Gastrocnemius medialis (tissue), 4 donors: ENCODE measurements at regions not wholly inside any gene's neighbourhood (a gene's known extent, or its start where the extent isn't known, plus 50 kb on each side); places are given as distances from the start of the nearest gene placed in this dataset.

Experiments
- ATAC-seq, 2 donors: fragments of 150-250 bp; one replicate each; pipeline ENCODE4 v1.9.1; 2016
- DNase-seq, 2 donors: peaks; one replicate each; pipeline ENCODE4 v3.0.0-alpha.2; 2019
- H3K27ac ChIP-seq, 4 donors: fragments of 200-600 bp; sonication (generic); 1 replicate in 1 of 4; 2 replicates in 3 of 4; pipeline ENCODE4 v1.5.1; 2016 to 2018; ENCODE audit warnings: mild to moderate bottlenecking in 2 of 4, moderate library complexity in 1 of 4
- H3K27me3 ChIP-seq, 3 donors: fragments of 200-600 bp; sonication (generic) in 2 of 3; 1 replicate in 1 of 3; 2 replicates in 2 of 3; pipeline versions ENCODE4 v1.5.1 to v1.6.0; 2016 to 2019; ENCODE audit warnings: mild to moderate bottlenecking in 1 of 3, moderate library complexity in 1 of 3
- H3K36me3 ChIP-seq, 2 donors: fragments of 200-600 bp; sonication (generic) in 1 of 2; one replicate each; pipeline ENCODE4 v1.5.1; 2017 to 2018
- H3K4me1 ChIP-seq, 2 donors: fragments of 200-600 bp; sonication (generic) in 1 of 2; one replicate each; pipeline ENCODE4 v1.5.1; 2016 to 2017; ENCODE audit warnings: mild to moderate bottlenecking in 2 of 2
- H3K4me3 ChIP-seq, 4 donors: fragments of 200-600 bp; sonication (generic) in 3 of 4; 1 replicate in 1 of 4; 2 replicates in 3 of 4; pipeline ENCODE4 v1.5.1; 2016 to 2019; ENCODE audit warnings: mild to moderate bottlenecking in 2 of 4
- H3K9me3 ChIP-seq, 3 donors: fragments of 200-600 bp; sonication (generic) in 2 of 3; 1 replicate in 1 of 3; 2 replicates in 2 of 3; pipeline ENCODE4 v1.5.1; 2016 to 2019
- CTCF ChIP-seq, 5 experiments: fragments of 450-650 bp in 3 of 5; fragments of 200-600 bp in 2 of 5; sonication (generic) in 2 of 5; IDR thresholded peaks in 4 of 5; conservative IDR thresholded peaks in 1 of 5; 1 replicate in 4 of 5; 2 replicates in 1 of 5; pipeline ENCODE4 v1.5.1; 2016 to 2019; ENCODE audit warnings: antibody characterized with exemption in 5 of 5, mild to moderate bottlenecking in 3 of 5, moderate library complexity in 3 of 5
- POLR2A ChIP-seq, 2 donors: fragments of 450-650 bp; IDR thresholded peaks; one replicate each; pipeline ENCODE4 v1.6.1; 2017; ENCODE audit warnings: antibody characterized with exemption in 2 of 2, mild to moderate bottlenecking in 2 of 2, moderate library complexity in 2 of 2
- in situ Hi-C, 4 donors: fragments of 200-750 bp; cut with MboI; loops; one replicate each; pipeline versions ENCODE4 v1.15.0 to v1.8.0; 2017; ENCODE audit warnings: low sequenced_read_pairs in 4 of 4
- intact Hi-C: fragments of 100-400 bp; cut with DNase I; formaldehyde crosslinking; loops from one replicate; pipeline ENCODE4 v1.15.1; 2023; ENCODE audit warnings: low total_unique reads

- peak; percentile 7 to 37 for DNase-seq
- peak; percentile 23 to 62 for ATAC-seq
- no peaks in the 10 kb centered on the region for H3K27me3 ChIP-seq
- in situ Hi-C loops (no loop called here), intact Hi-C loops (no loop called here)
- TF ChIP-seq CTCF (IDR thresholded peaks at IDR 0.05 in 4 of 5, conservative IDR thresholded peaks at IDR 0.05 in 1 of 5) (no peak), POLR2A (IDR thresholded peaks at IDR 0.05) (no peak)
- H3K4me1 ChIP-seq = peaks cover 0 to 3% of the 10 kb centered on the region in 2 donors
- H3K36me3 ChIP-seq = no peaks in the 10 kb centered on the region
- H3K9me3 ChIP-seq = no peaks in the 10 kb centered on the region
- H3K4me3 ChIP-seq = no peak overlapping the region
- H3K27ac ChIP-seq = no peak overlapping the region
Observed at GRCh38 chr2:150376553-150377335, 110.7 kb downstream of the RND3 start.

- peaks cover 0 to 3% of the 10 kb centered on the region in 2 donors for H3K4me1 ChIP-seq
- no peak for ATAC-seq
- H3K9me3 ChIP-seq = no peaks in the 10 kb centered on the region
- intact Hi-C loops = no loop called here
- no peaks in the 10 kb centered on the region for H3K27me3 ChIP-seq
- DNase-seq = no peak
- H3K36me3 ChIP-seq = no peaks in the 10 kb centered on the region
- in situ Hi-C loops = no loop called here
- no peak overlapping the region for H3K27ac ChIP-seq
- H3K4me3 ChIP-seq = no peak overlapping the region
- TF ChIP-seq CTCF (IDR thresholded peaks at IDR 0.05 in 4 of 5, conservative IDR thresholded peaks at IDR 0.05 in 1 of 5) = no peak
- TF ChIP-seq POLR2A (IDR thresholded peaks at IDR 0.05) = no peak
Observed at GRCh38 chr2:150375333-150375732, 112.1 kb downstream of the RND3 start.

- H3K9me3 ChIP-seq = no peaks in the 10 kb centered on the region
- TF ChIP-seq POLR2A (IDR thresholded peaks at IDR 0.05) (no peak), CTCF (IDR thresholded peaks at IDR 0.05 in 4 of 5, conservative IDR thresholded peaks at IDR 0.05 in 1 of 5) (no peak)
- no peak for ATAC-seq
- H3K36me3 ChIP-seq = no peaks in the 10 kb centered on the region
- H3K4me3 ChIP-seq = no peak overlapping the region
- H3K27me3 ChIP-seq = no peaks in the 10 kb centered on the region
- H3K27ac ChIP-seq = no peak overlapping the region
- in situ Hi-C loops (no loop called here), intact Hi-C loops (no loop called here)
- H3K4me1 ChIP-seq = peaks cover 0 to 3% of the 10 kb centered on the region in 2 donors
- DNase-seq = no peak
Observed at GRCh38 chr2:150374492-150374891, 113.0 kb downstream of the RND3 start.

GRCh38 chr2:150373374-150373773 is 114.1 kb downstream of the RND3 start:
- Histone ChIP-seq H3K27ac (no peak overlapping the region), H3K9me3 (no peaks in the 10 kb centered on the region), H3K27me3 (no peaks in the 10 kb centered on the region), H3K4me3 (no peak overlapping the region), H3K36me3 (no peaks in the 10 kb centered on the region), H3K4me1 (peaks cover 0 to 3% of the 10 kb centered on the region in 2 donors)
- no peak for TF ChIP-seq POLR2A (IDR thresholded peaks at IDR 0.05)
- no peak for TF ChIP-seq CTCF (IDR thresholded peaks at IDR 0.05 in 4 of 5, conservative IDR thresholded peaks at IDR 0.05 in 1 of 5)
- ATAC-seq (no peak), DNase-seq (no peak)
- in situ Hi-C loops (no loop called here), intact Hi-C loops (no loop called here)
